Testis (tissue), 2 donors: ENCODE measurements at regions not wholly inside any gene's neighbourhood (a gene's known extent, or its start where the extent isn't known, plus 50 kb on each side); places are given as distances from the start of the nearest gene placed in this dataset.

Experiments used
- CTCF ChIP-seq, 3 experiments: fragments of 450-650 bp in 2 of 3; fragments of 200-600 bp in 1 of 3; sonication (generic) in 1 of 3; IDR thresholded peaks; one replicate each; pipeline ENCODE4 v1.5.1; 2016 to 2019; ENCODE audit warnings: antibody characterized with exemption in 3 of 3, mild to moderate bottlenecking in 2 of 3, moderate library complexity in 1 of 3
- POLR2A ChIP-seq: fragments of 450-650 bp; IDR thresholded peaks from one replicate; pipeline ENCODE4 v1.6.1; 2017; ENCODE audit warnings: antibody characterized with exemption, mild to moderate bottlenecking, moderate library complexity

GRCh38 chr1:87197156-87197555 is 131.5 kb upstream of the LMO4 start:
- TF ChIP-seq CTCF (IDR thresholded peaks at IDR 0.05) (no peak), POLR2A (no peak)
